Osteoblast (primary cell): ENCODE measurements at regions not wholly inside any gene's neighbourhood (a gene's known extent, or its start where the extent isn't known, plus 50 kb on each side); places are given as distances from the start of the nearest gene placed in this dataset.

Experiments
- DNase-seq: peaks from one replicate; pipeline ENCODE4 v3.0.0; 2011; ENCODE audit warnings: low spot score, mixed read lengths; ENCODE audit not compliant: insufficient read length; ENCODE audit errors: missing footprints
- H2AFZ ChIP-seq: 2 replicates; pipeline ENCODE4 v1.6.0; 2011; ENCODE audit warnings: mild to moderate bottlenecking, low read length
- H3K27ac ChIP-seq: 2 replicates; pipeline ENCODE4 v1.5.1; 2011; ENCODE audit warnings: mild to moderate bottlenecking, low read depth, low read length, moderate library complexity
- H3K27me3 ChIP-seq: 2 replicates; pipeline ENCODE4 v1.6.0; 2012; ENCODE audit warnings: mild to moderate bottlenecking, control low read depth, inconsistent platforms, low read length, moderate library complexity; ENCODE audit not compliant: insufficient read depth
- H3K36me3 ChIP-seq: 2 replicates; pipeline ENCODE4 v1.5.1; 2011; ENCODE audit warnings: mild to moderate bottlenecking, low read length, control low read depth, moderate library complexity; ENCODE audit not compliant: insufficient read depth
- H3K4me1 ChIP-seq: 2 replicates; pipeline ENCODE4 v1.5.1; 2011; ENCODE audit warnings: mild to moderate bottlenecking, low read length, control low read depth, moderate library complexity; ENCODE audit not compliant: insufficient read depth
- H3K4me2 ChIP-seq: 2 replicates; pipeline ENCODE4 v1.6.0; 2011; ENCODE audit warnings: mild to moderate bottlenecking, low read length; ENCODE audit not compliant: insufficient read depth
- H3K4me3 ChIP-seq: fragments of 200-600 bp; sonication (generic); 3 replicates; pipeline ENCODE4 v1.5.1; 2012; ENCODE audit warnings: mild to moderate bottlenecking, low read length, inconsistent platforms; ENCODE audit not compliant: insufficient read depth
- H3K79me2 ChIP-seq: 2 replicates; pipeline ENCODE4 v1.6.0; 2012; ENCODE audit warnings: mild to moderate bottlenecking, low read length, control low read depth, inconsistent platforms; ENCODE audit not compliant: insufficient read depth
- H3K9me3 ChIP-seq: 2 replicates; pipeline ENCODE4 v1.5.1; 2011; ENCODE audit warnings: low read depth, low read length, control low read depth
- H4K20me1 ChIP-seq: 2 replicates; pipeline ENCODE4 v1.6.0; 2012; ENCODE audit warnings: mild to moderate bottlenecking, low read length, control low read depth; ENCODE audit not compliant: insufficient read depth
- TF ChIP-seq, protein P1 (sequence below): IDR thresholded peaks from 2 replicates; pipeline ENCODE4 v1.5.1; 2011; ENCODE audit warnings: mild to moderate bottlenecking, low read depth, low read length, moderate library complexity; ENCODE audit errors: extremely low read depth

DNA sequence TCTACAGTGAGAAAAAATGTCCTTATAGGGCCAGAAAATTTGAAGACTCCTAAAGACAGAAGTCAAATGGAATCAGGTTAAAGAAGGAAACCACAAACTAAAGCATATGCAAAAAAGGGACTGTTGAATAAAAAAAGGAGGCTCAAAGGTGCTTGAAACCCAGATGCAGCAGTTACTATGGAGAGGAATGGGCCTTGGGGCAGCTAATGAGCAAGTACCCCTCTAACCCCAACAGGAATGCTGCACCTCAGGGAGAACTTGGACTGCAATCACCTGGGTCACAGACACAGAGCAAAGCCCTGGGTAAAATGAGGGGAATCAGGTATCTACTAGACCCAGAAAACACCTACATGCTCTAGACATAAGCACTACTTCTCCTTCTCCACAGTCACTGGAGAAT lies 313.9 kb downstream of the UBE3D start:
- Histone ChIP-seq H3K4me2 (no peak overlapping the region), H3K36me3 (no peaks in the 10 kb centered on the region), H2AFZ (no peak overlapping the region), H3K4me3 (no peak overlapping the region), H3K4me1 (peaks cover 15% of the 10 kb centered on the region), H3K79me2 (no peaks in the 10 kb centered on the region), H3K27me3 (no peaks in the 10 kb centered on the region), H4K20me1 (no peaks in the 10 kb centered on the region), H3K9me3 (no peaks in the 10 kb centered on the region), H3K27ac (no peak overlapping the region)
- DNase-seq: no peak
- TF ChIP-seq, protein P1, sequence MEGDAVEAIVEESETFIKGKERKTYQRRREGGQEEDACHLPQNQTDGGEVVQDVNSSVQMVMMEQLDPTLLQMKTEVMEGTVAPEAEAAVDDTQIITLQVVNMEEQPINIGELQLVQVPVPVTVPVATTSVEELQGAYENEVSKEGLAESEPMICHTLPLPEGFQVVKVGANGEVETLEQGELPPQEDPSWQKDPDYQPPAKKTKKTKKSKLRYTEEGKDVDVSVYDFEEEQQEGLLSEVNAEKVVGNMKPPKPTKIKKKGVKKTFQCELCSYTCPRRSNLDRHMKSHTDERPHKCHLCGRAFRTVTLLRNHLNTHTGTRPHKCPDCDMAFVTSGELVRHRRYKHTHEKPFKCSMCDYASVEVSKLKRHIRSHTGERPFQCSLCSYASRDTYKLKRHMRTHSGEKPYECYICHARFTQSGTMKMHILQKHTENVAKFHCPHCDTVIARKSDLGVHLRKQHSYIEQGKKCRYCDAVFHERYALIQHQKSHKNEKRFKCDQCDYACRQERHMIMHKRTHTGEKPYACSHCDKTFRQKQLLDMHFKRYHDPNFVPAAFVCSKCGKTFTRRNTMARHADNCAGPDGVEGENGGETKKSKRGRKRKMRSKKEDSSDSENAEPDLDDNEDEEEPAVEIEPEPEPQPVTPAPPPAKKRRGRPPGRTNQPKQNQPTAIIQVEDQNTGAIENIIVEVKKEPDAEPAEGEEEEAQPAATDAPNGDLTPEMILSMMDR: no peak

DNA sequence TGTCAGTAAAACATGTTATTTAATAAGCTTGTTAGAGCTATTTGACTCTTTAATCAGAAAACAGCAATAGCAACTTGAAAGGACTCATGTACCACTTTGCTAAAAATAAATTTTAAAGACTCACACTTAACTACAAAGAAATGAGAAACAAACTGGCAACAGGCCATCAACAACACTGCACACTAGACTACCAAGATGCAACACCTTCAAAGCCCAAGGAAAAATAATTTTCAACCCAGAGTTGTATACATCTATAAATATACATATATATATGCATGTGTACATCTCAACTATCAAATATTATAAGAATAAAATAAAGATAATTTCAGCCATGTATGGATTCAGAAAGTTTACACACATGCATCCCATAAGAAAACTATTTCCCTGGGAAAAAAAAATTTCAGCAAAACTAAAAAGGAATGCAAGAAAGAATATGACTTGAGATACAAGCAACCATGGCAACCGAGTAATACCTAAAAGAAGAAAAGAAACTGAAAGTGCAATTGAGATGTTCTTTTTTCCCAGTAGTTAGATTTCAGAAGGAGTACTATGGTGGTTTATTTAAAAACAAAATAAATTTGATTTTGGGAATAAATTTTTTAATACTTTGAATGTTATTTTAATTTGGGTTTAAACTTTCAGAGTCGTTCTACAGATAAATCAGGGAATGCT lies 303.8 kb downstream of the UBE3D start:
- no peaks in the 10 kb centered on the region for H4K20me1 ChIP-seq
- no peaks in the 10 kb centered on the region for H3K36me3 ChIP-seq
- no peaks in the 10 kb centered on the region for H3K4me1 ChIP-seq
- no peak overlapping the region for H3K27ac ChIP-seq
- H3K4me2 ChIP-seq: no peak overlapping the region
- TF ChIP-seq, protein P1: no peak
- DNase-seq: no peak
- H3K9me3 ChIP-seq: no peaks in the 10 kb centered on the region
- H3K79me2 ChIP-seq: no peaks in the 10 kb centered on the region
- no peak overlapping the region for H2AFZ ChIP-seq
- no peak overlapping the region for H3K4me3 ChIP-seq
- no peaks in the 10 kb centered on the region for H3K27me3 ChIP-seq

- DNase-seq: no peak
- H3K4me2 ChIP-seq: no peak overlapping the region
- no peaks in the 10 kb centered on the region for H3K79me2 ChIP-seq
- H3K4me3 ChIP-seq: no peak overlapping the region
- H4K20me1 ChIP-seq: no peaks in the 10 kb centered on the region
- H3K4me1 ChIP-seq: no peaks in the 10 kb centered on the region
- no peaks in the 10 kb centered on the region for H3K9me3 ChIP-seq
- TF ChIP-seq, protein P1: no peak
- H2AFZ ChIP-seq: no peak overlapping the region
- no peaks in the 10 kb centered on the region for H3K27me3 ChIP-seq
- H3K27ac ChIP-seq: no peak overlapping the region
- H3K36me3 ChIP-seq: no peaks in the 10 kb centered on the region
These were observed 299.2 kb downstream of the UBE3D start for GRCh38 chr6:82766476-82766875.

- TF ChIP-seq, protein P1: no peak
- H3K9me3 ChIP-seq: no peaks in the 10 kb centered on the region
- H3K4me1 ChIP-seq: no peaks in the 10 kb centered on the region
- no peak overlapping the region for H3K4me3 ChIP-seq
- H3K27me3 ChIP-seq: no peaks in the 10 kb centered on the region
- no peaks in the 10 kb centered on the region for H3K36me3 ChIP-seq
- DNase-seq: no peak
- no peaks in the 10 kb centered on the region for H3K79me2 ChIP-seq
- no peak overlapping the region for H3K4me2 ChIP-seq
- no peak overlapping the region for H2AFZ ChIP-seq
- H4K20me1 ChIP-seq: no peaks in the 10 kb centered on the region
- H3K27ac ChIP-seq: no peak overlapping the region
These were observed 298.6 kb downstream of the UBE3D start for GRCh38 chr6:82767037-82767436.
